HG03521 (cell line): ENCODE measurements at regions not wholly inside any gene's neighbourhood (a gene's known extent, or its start where the extent isn't known, plus 50 kb on each side); places are given as distances from the start of the nearest gene placed in this dataset.

Experiments used
- ATAC-seq: cut with Tn5 transposase; IDR thresholded peaks from one replicate; pipeline ENCODE4 v1.9.1; 2021; ENCODE audit warnings: mild to moderate bottlenecking, moderate library complexity; ENCODE audit not compliant: unreplicated experiment

- ATAC-seq, result no peak
Measured at GRCh38 chr2:45301307-45302277, 292.3 kb upstream of the SIX2 start.

- ATAC-seq, result no peak
Measured at GRCh38 chr2:45300026-45300750, 290.9 kb upstream of the SIX2 start.

GRCh38 chr2:45299361-45299760 lies 290.1 kb upstream of the SIX2 start:
- no peak for ATAC-seq

GRCh38 chr2:45293182-45293581 lies 283.9 kb upstream of the SIX2 start:
- ATAC-seq, result no peak

GRCh38 chr2:45291296-45291701 lies 282.0 kb upstream of the SIX2 start:
- no peak for ATAC-seq

- ATAC-seq, result no peak
Measured at GRCh38 chr2:45289997-45290709, 280.9 kb upstream of the SIX2 start.

- ATAC-seq, result no peak
Measured at GRCh38 chr2:45288532-45289417, 279.5 kb upstream of the SIX2 start.

GRCh38 chr2:45287045-45287444 lies 277.8 kb upstream of the SIX2 start:
- no peak for ATAC-seq

GRCh38 chr2:45285771-45286390 lies 276.6 kb upstream of the SIX2 start:
- no peak for ATAC-seq

- no peak for ATAC-seq
Measured at GRCh38 chr2:45285311-45285710, 276.1 kb upstream of the SIX2 start.

- no peak for ATAC-seq
Measured at GRCh38 chr2:45284621-45284995, 275.4 kb upstream of the SIX2 start.

- no peak for ATAC-seq
Measured at GRCh38 chr2:45283764-45284620, 274.7 kb upstream of the SIX2 start.

- ATAC-seq, result no peak
Measured at GRCh38 chr2:45282646-45283045, 273.4 kb upstream of the SIX2 start.

- no peak for ATAC-seq
Measured at GRCh38 chr2:45281311-45281710, 272.1 kb upstream of the SIX2 start.

GRCh38 chr2:45280794-45281193 lies 271.5 kb upstream of the SIX2 start:
- ATAC-seq, result no peak

GRCh38 chr2:45279356-45279755 lies 270.1 kb upstream of the SIX2 start:
- no peak for ATAC-seq

GRCh38 chr2:45278365-45279078 lies 269.3 kb upstream of the SIX2 start:
- no peak for ATAC-seq

GRCh38 chr2:45276914-45277313 lies 267.7 kb upstream of the SIX2 start:
- ATAC-seq, result no peak
